D721Med (cell line): ENCODE measurements at regions not wholly inside any gene's neighbourhood (a gene's known extent, or its start where the extent isn't known, plus 50 kb on each side); places are given as distances from the start of the nearest gene placed in this dataset.

Source experiments
- DNase-seq: peaks from one replicate; pipeline ENCODE4 v3.0.0; 2011; ENCODE audit warnings: low spot score; ENCODE audit not compliant: insufficient read length
- FAIRE-seq: peaks from 2 replicates; lab custom pipeline; 2011; peaks lifted over from hg19 to GRCh38; lab: Jason Lieb, UNC
- CTCF ChIP-seq: IDR thresholded peaks from 2 replicates; pipeline ENCODE4 v1.5.1; 2012; ENCODE audit warnings: mild to moderate bottlenecking, control low read depth; ENCODE audit not compliant: insufficient read depth; ENCODE audit errors: missing control alignments

GRCh38 chr20:46811224-46812084 is 83.2 kb upstream of the EYA2 start:
- FAIRE-seq (no peak), DNase-seq (peak; percentile 46)

GRCh38 chr20:46814366-46815232 is 80.0 kb upstream of the EYA2 start:
- no peak for TF ChIP-seq CTCF
- DNase-seq = no peak
- no peak for FAIRE-seq

More at GRCh38 chr20:46811224-46812084, 83.2 kb upstream of the EYA2 start:
- no peak for TF ChIP-seq CTCF

GRCh38 chr20:46816097-46816496 is 78.5 kb upstream of the EYA2 start:
- no peak for FAIRE-seq
- TF ChIP-seq CTCF = no peak
- no peak for DNase-seq

GRCh38 chr20:46816886-46817638 is 77.6 kb upstream of the EYA2 start:
- no peak for TF ChIP-seq CTCF
- DNase-seq (no peak), FAIRE-seq (peak; percentile 48)

- no peak for TF ChIP-seq CTCF
- FAIRE-seq (peak; percentile 46), DNase-seq (no peak)
Observed at GRCh38 chr20:46820682-46821081, 74.0 kb upstream of the EYA2 start.

GRCh38 chr20:46823271-46823751 is 71.3 kb upstream of the EYA2 start:
- FAIRE-seq (no peak), DNase-seq (no peak)
- TF ChIP-seq CTCF = no peak
